H1 (cell line): ENCODE measurements at regions not wholly inside any gene's neighbourhood (a gene's known extent, or its start where the extent isn't known, plus 50 kb on each side); places are given as distances from the start of the nearest gene placed in this dataset.

Source experiments
- CTCF ChIA-PET: fragments of 300-600 bp; sonication (Branson Sonifier 250); formaldehyde crosslinking; loops from one replicate; lab custom pipeline; 2021; ENCODE audit not compliant: partially characterized antibody; lab: Charles Lee
- POLR2A ChIA-PET: fragments of 300-600 bp; sonication (Branson Sonifier 250); formaldehyde crosslinking; loops from one replicate; lab custom pipeline; 2021; ENCODE audit warnings: inconsistent platforms; ENCODE audit not compliant: partially characterized antibody; lab: Charles Lee
- DNase-seq, 2 experiments: peaks; one replicate each; pipeline versions ENCODE4 v3.0.0 to v3.0.0-alpha.2; 2010 to 2022; ENCODE audit warnings: low spot score in 2 of 2, low read depth in 1 of 2, mixed read lengths in 1 of 2
- FAIRE-seq: peaks from 2 replicates; lab custom pipeline; 2011; peaks lifted over from hg19 to GRCh38; lab: Jason Lieb, UNC
- H2AFZ ChIP-seq: 2 replicates; pipeline ENCODE4 v1.8.1; 2012; ENCODE audit warnings: low read length, inconsistent platforms
- H2AK5ac ChIP-seq: 2 replicates; pipeline ENCODE4 v1.6.1; 2013; ENCODE audit warnings: low read depth, low read length
- H2BK120ac ChIP-seq: replicated peaks from 2 replicates; pipeline ENCODE3; 2013; ENCODE audit warnings: low read depth, low read length, inconsistent platforms
- H2BK12ac ChIP-seq: 2 replicates; pipeline ENCODE4 v1.6.1; 2013; ENCODE audit warnings: low read depth, low read length
- H2BK15ac ChIP-seq: 2 replicates; pipeline ENCODE4 v1.6.1; 2013; ENCODE audit warnings: low read length
- H2BK20ac ChIP-seq: 2 replicates; pipeline ENCODE4 v1.6.1; 2013; ENCODE audit warnings: low read length
- H2BK5ac ChIP-seq: 2 replicates; pipeline ENCODE4 v1.6.1; 2013; ENCODE audit warnings: low read depth, low read length
- H3K14ac ChIP-seq: 2 replicates; pipeline ENCODE4 v1.6.1; 2013; ENCODE audit warnings: inconsistent platforms; ENCODE audit not compliant: insufficient read length
- H3K18ac ChIP-seq: 2 replicates; pipeline ENCODE4 v1.6.1; 2013; ENCODE audit warnings: low read length; ENCODE audit errors: extremely low read depth
- H3K23ac ChIP-seq: 2 replicates; pipeline ENCODE4 v1.6.1; 2013; ENCODE audit warnings: inconsistent platforms; ENCODE audit not compliant: insufficient read length
- H3K23me2 ChIP-seq: 2 replicates; pipeline ENCODE4 v1.6.1; 2013; ENCODE audit warnings: low read depth, low read length
- H3K27ac ChIP-seq: 2 replicates; pipeline ENCODE4 v1.6.1; 2011; ENCODE audit warnings: low read depth, low read length, inconsistent platforms
- H3K27me3 ChIP-seq, 4 experiments: replicated peaks in 1 of 4; 1 replicate in 1 of 4; 2 replicates in 3 of 4; pipeline versions ENCODE4 v1.6.1 to v1.8.1; 2011 to 2013; ENCODE audit warnings: low read length in 3 of 4, mild to moderate bottlenecking in 3 of 4, inconsistent platforms in 2 of 4, mixed read lengths in 2 of 4, moderate library complexity in 1 of 4; ENCODE audit not compliant: control insufficient read depth in 3 of 4, insufficient read depth in 3 of 4; ENCODE audit errors: extremely low read depth in 1 of 4
- H3K36me3 ChIP-seq, 4 experiments: 2 replicates each; pipeline versions ENCODE4 v1.6.1 to v1.8.1; 2011 to 2013; ENCODE audit warnings: mild to moderate bottlenecking in 4 of 4, low read length in 3 of 4, moderate library complexity in 2 of 4, control low read depth in 1 of 4, inconsistent platforms in 1 of 4; ENCODE audit not compliant: insufficient read depth in 4 of 4, control insufficient read depth in 2 of 4
- H3K4ac ChIP-seq: replicated peaks from 2 replicates; pipeline ENCODE3; 2013; ENCODE audit warnings: low read length, low read depth, mixed read lengths, inconsistent platforms; ENCODE audit not compliant: insufficient read length
- H3K4me1 ChIP-seq, 4 experiments: replicated peaks in 1 of 4; 1 replicate in 1 of 4; 2 replicates in 3 of 4; pipeline versions ENCODE4 v1.6.1 to v1.8.1; 2011 to 2013; ENCODE audit warnings: low read length in 3 of 4, inconsistent platforms in 2 of 4, mixed read lengths in 1 of 4; ENCODE audit not compliant: insufficient read depth in 4 of 4, control insufficient read depth in 3 of 4
- H3K4me2 ChIP-seq, 2 experiments: 2 replicates each; pipeline versions ENCODE4 v1.6.1 to v1.8.1; 2011 to 2013; ENCODE audit warnings: low read depth in 2 of 2, low read length in 2 of 2, control low read depth in 1 of 2, inconsistent platforms in 1 of 2, mild to moderate bottlenecking in 1 of 2; ENCODE audit not compliant: insufficient read depth in 1 of 2
- H3K4me3 ChIP-seq, 4 experiments: fragments of 200-600, 300-600 bp in 1 of 4; sonication (generic), shearing (Covaris generic), sonication (Bioruptor Twin) in 1 of 4; 2 replicates each; pipeline versions ENCODE4 v1.5.1 to v1.8.1; 2011 to 2016; ENCODE audit warnings: low read length in 4 of 4, low read depth in 3 of 4, control low read depth in 2 of 4, inconsistent platforms in 2 of 4, mild to moderate bottlenecking in 2 of 4, mixed read lengths in 1 of 4, moderate library complexity in 1 of 4; ENCODE audit not compliant: insufficient read depth in 2 of 4; ENCODE audit errors: extremely low read depth in 1 of 4
- H3K56ac ChIP-seq: replicated peaks from 2 replicates; pipeline ENCODE3; 2013; ENCODE audit warnings: low read depth, mild to moderate bottlenecking, mixed read lengths, low read length, inconsistent platforms; ENCODE audit not compliant: insufficient read length
- H3K79me1 ChIP-seq: 2 replicates; pipeline ENCODE4 v1.6.1; 2013; ENCODE audit warnings: low read depth, low read length, control low read depth
- H3K79me2 ChIP-seq, 2 experiments: 2 replicates each; pipeline versions ENCODE4 v1.6.1 to v1.8.1; 2012 to 2013; ENCODE audit warnings: low read length in 2 of 2, mild to moderate bottlenecking in 2 of 2, inconsistent platforms in 1 of 2; ENCODE audit not compliant: insufficient read depth in 2 of 2, control insufficient read depth in 1 of 2
- H3K9ac ChIP-seq, 4 experiments: replicated peaks in 1 of 4; 1 replicate in 1 of 4; 2 replicates in 3 of 4; pipeline versions ENCODE4 v1.6.1 to v1.8.1; 2011 to 2013; ENCODE audit warnings: low read depth in 3 of 4, low read length in 3 of 4, control low read depth in 2 of 4, mild to moderate bottlenecking in 2 of 4, moderate library complexity in 2 of 4, inconsistent platforms in 1 of 4; ENCODE audit errors: extremely low read depth in 1 of 4
- H3K9me3 ChIP-seq, 2 experiments: 2 replicates each; pipeline versions ENCODE4 v1.6.1 to v1.8.1; 2012 to 2013; ENCODE audit warnings: mild to moderate bottlenecking in 2 of 2, moderate library complexity in 2 of 2, control low read depth in 1 of 2, inconsistent platforms in 1 of 2, low read depth in 1 of 2, low read length in 1 of 2, mixed read lengths in 1 of 2; ENCODE audit not compliant: insufficient read depth in 2 of 2
- H4K20me1 ChIP-seq, 2 experiments: replicated peaks in 1 of 2; 2 replicates each; pipeline versions ENCODE3 to v1.8.1; 2011 to 2013; ENCODE audit warnings: inconsistent platforms in 2 of 2, low read length in 2 of 2, mild to moderate bottlenecking in 1 of 2; ENCODE audit not compliant: insufficient read depth in 2 of 2, control insufficient read depth in 1 of 2
- H4K5ac ChIP-seq: 2 replicates; pipeline ENCODE4 v1.6.1; 2013; ENCODE audit warnings: low read length, low read depth, mixed read lengths, inconsistent platforms; ENCODE audit not compliant: insufficient read length
- H4K8ac ChIP-seq: 2 replicates; pipeline ENCODE4 v1.8.0; 2013; ENCODE audit warnings: mild to moderate bottlenecking, moderate library complexity, low read length, inconsistent platforms; ENCODE audit not compliant: insufficient read depth; ENCODE audit errors: extremely low read depth
- H4K91ac ChIP-seq: replicated peaks from 2 replicates; pipeline ENCODE3; 2013; ENCODE audit warnings: low read length, mixed read lengths, inconsistent platforms; ENCODE audit not compliant: insufficient read length
- CHD2 ChIP-seq: IDR thresholded peaks from 2 replicates; pipeline ENCODE4 v1.6.1; 2012; ENCODE audit warnings: low read length, improper control_type of control experiment
- CTCF ChIP-seq, 3 experiments: IDR thresholded peaks; 1 replicate in 2 of 3; 2 replicates in 1 of 3; pipeline versions ENCODE4 v1.5.1 to v1.6.1; 2011; ENCODE audit warnings: low read length in 3 of 3, mild to moderate bottlenecking in 3 of 3, inconsistent platforms in 2 of 3, low read depth in 1 of 3, moderate library complexity in 1 of 3; ENCODE audit not compliant: insufficient read depth in 1 of 3; ENCODE audit errors: control extremely low read depth in 1 of 3
- EP300 ChIP-seq, 2 experiments: IDR thresholded peaks; 1 replicate in 1 of 2; 2 replicates in 1 of 2; pipeline ENCODE4 v1.6.1; 2011 to 2012; ENCODE audit warnings: low read depth in 2 of 2, low read length in 2 of 2, mild to moderate bottlenecking in 2 of 2, borderline replicate concordance in 1 of 2, inconsistent platforms in 1 of 2, moderate library complexity in 1 of 2
- FOSL1 ChIP-seq: IDR thresholded peaks from 2 replicates; pipeline ENCODE4 v1.6.1; 2011; ENCODE audit warnings: mild to moderate bottlenecking, low read depth, low read length, moderate library complexity; ENCODE audit not compliant: insufficient read depth
- JUND ChIP-seq: IDR thresholded peaks from 2 replicates; pipeline ENCODE4 v1.6.1; 2011; ENCODE audit warnings: mild to moderate bottlenecking, improper control_type of control experiment, low read length
- SIX5 ChIP-seq: IDR thresholded peaks from 2 replicates; pipeline ENCODE4 v1.6.1; 2011; ENCODE audit warnings: mild to moderate bottlenecking, low read depth, low read length
- SP2 ChIP-seq: IDR thresholded peaks from 2 replicates; pipeline ENCODE4 v1.6.1; 2012; ENCODE audit warnings: mild to moderate bottlenecking, low read length, inconsistent platforms
- SP4 ChIP-seq: IDR thresholded peaks from 2 replicates; pipeline ENCODE4 v1.6.1; 2012; ENCODE audit warnings: low read length, inconsistent platforms
- ZNF274 ChIP-seq: IDR thresholded peaks from 2 replicates; pipeline ENCODE4 v1.7.0; 2012; ENCODE audit warnings: low read length, borderline replicate concordance; ENCODE audit errors: extremely low read depth
- WGBS, 2 experiments: shearing (Covaris generic) in 1 of 2; methylation state at CpG; one replicate each; pipeline versions ENCODE4 v1.1.6 to v1.1.7; 2013 to 2015; ENCODE audit warnings: low lambda C conversion rate in 2 of 2, mixed read lengths in 2 of 2, inconsistent platforms in 1 of 2, low coverage in 1 of 2, missing lambda C conversion rate in 1 of 2; ENCODE audit not compliant: insufficient replicate concordance in 2 of 2, insufficient coverage in 1 of 2, insufficient read length in 1 of 2; ENCODE audit errors: extremely low coverage in 1 of 2, missing lambda C conversion rate in 1 of 2; 5-methylcytosine and 5-hydroxymethylcytosine counted together
- TF ChIP-seq, protein P1 (sequence below): IDR thresholded peaks from 2 replicates; pipeline ENCODE4 v1.6.1; 2012; ENCODE audit warnings: inconsistent platforms

DNA sequence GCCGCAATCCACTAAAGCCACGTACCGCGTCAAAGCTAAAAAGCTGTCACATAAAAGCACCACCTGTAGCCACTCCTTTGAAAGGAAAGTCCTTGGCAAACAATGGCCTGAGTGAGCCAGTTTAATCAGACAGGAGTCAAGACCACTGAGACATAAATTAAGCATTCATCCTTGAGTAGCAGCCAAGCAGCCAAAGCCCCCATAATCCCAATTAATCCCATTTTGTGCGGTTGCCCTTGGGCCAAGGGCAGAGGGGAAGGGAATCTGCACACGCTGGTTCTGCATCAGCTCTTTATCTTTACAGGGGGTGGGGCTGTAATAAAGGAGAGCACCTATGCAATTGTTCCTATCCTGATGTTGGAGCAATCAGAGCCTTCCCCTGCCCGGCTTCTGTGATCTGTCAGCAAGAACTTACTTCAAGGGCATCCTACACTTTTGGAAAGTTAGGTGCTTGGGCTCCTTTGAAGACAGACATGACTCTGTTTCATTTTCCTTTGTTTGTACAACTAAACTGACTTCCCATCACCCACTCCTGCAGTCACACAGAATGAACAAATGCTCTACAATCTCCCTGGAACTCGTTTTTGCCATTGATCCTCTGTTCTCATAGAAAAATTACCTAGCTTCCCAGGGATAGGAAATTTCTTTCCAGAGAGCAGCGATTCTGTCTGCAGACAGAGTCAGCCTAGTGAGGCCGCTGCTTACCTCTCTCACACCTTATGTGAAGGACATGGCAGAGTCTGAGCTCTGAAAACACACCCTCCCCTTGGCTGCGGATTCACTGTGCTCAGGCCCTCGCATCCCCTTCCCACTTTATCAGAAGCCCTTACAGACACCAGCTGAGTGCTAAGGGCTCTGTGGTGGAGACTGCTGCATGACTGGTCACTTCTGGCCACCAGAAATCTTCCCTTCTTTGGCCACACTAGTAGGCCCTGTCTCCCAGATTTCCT lies 116.2 kb upstream of the TBCA start:
- Histone ChIP-seq H4K5ac (no peak overlapping the region), H4K20me1 (no peaks in the 10 kb centered on the region), H2BK5ac (no peak overlapping the region), H3K4ac (no peak overlapping the region), H3K36me3 (no peaks in the 10 kb centered on the region), H3K18ac (no peak overlapping the region), H3K9ac (no peak overlapping the region), H2AFZ (no peak overlapping the region), H3K14ac (no peak overlapping the region), H2BK15ac (no peak overlapping the region), H3K79me2 (no peaks in the 10 kb centered on the region), H3K4me1 (no peaks in the 10 kb centered on the region), H3K27ac (no peak overlapping the region), H2BK120ac (no peak overlapping the region), H3K4me3 (no peak overlapping the region), H4K91ac (no peak overlapping the region), H4K8ac (no peak overlapping the region), H2BK12ac (no peak overlapping the region), H3K56ac (no peak overlapping the region), H2BK20ac (no peak overlapping the region), H3K4me2 (no peak overlapping the region), H3K9me3 (no peaks in the 10 kb centered on the region), H3K27me3 (no peaks in the 10 kb centered on the region), H3K79me1 (no peaks in the 10 kb centered on the region), H3K23me2 (no peaks in the 10 kb centered on the region), H3K23ac (no peak overlapping the region), H2AK5ac (no peak overlapping the region)
- 89% methylated on average over 12 of the region's 12 CpGs; no CpG with 5 or more reads in 1 of the 2 experiments for WGBS, 2 experiments
- ChIA-PET CTCF (interaction anchor here (1.0 kb wide), 1 partner anchor 25 kb away, joined by 3 read pairs; no protein-coding TSS in a partner anchor), POLR2A (no interaction called here)
- FAIRE-seq (no peak), DNase-seq (no peak)
- TF ChIP-seq JUND: no peak
- TF ChIP-seq SIX5: no peak
- no peak for TF ChIP-seq CHD2
- TF ChIP-seq, protein P1, sequence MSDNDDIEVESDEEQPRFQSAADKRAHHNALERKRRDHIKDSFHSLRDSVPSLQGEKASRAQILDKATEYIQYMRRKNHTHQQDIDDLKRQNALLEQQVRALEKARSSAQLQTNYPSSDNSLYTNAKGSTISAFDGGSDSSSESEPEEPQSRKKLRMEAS: no peak
- no peak for TF ChIP-seq SP4
- TF ChIP-seq EP300 (IDR thresholded peaks at IDR 0.05; ENCODE audit: borderline replicate concordance in 1 of 2, low read depth in 2 of 2, low read length in 2 of 2): no peak
- no peak for TF ChIP-seq ZNF274
- no peak for TF ChIP-seq CTCF (IDR thresholded peaks at IDR 0.05; ENCODE audit: control extremely low read depth in 1 of 3, insufficient read depth in 1 of 3, low read depth in 1 of 3, low read length in 3 of 3)
- no peak for TF ChIP-seq FOSL1
- TF ChIP-seq SP2: no peak
